GM18502 (cell line): ENCODE measurements at regions not wholly inside any gene's neighbourhood (a gene's known extent, or its start where the extent isn't known, plus 50 kb on each side); places are given as distances from the start of the nearest gene placed in this dataset.

Experiments used
- ATAC-seq: cut with Tn5 transposase; IDR thresholded peaks from one replicate; pipeline ENCODE4 v1.9.1; 2021; ENCODE audit warnings: mild to moderate bottlenecking; ENCODE audit not compliant: unreplicated experiment, poor library complexity

- no peak for ATAC-seq
Measured at GRCh38 chr1:112344754-112345423, 51.1 kb upstream of the CTTNBP2NL start.
